Central memory CD8-positive, alpha-beta T cell (primary cell): ENCODE measurements at regions not wholly inside any gene's neighbourhood (a gene's known extent, or its start where the extent isn't known, plus 50 kb on each side); places are given as distances from the start of the nearest gene placed in this dataset.
"Not testable (repeated sequence)": the region's sequence is repeated elsewhere in the genome, so short reads cannot be mapped to it uniquely, and the experiment has no call there.

Experiments used
- ATAC-seq: fragments of 150-1000 bp; cut with Tn5 transposase; replicated peaks from 2 replicates; pipeline ENCODE4 v1.10.0; 2022; ENCODE audit warnings: mild to moderate bottlenecking, moderate FRiP score, moderate number of reproducible peaks; ENCODE audit not compliant: poor library complexity, severe bottlenecking; ENCODE audit errors: extremely low read depth
- DNase-seq, 2 donors: peaks; one replicate each; pipeline ENCODE4 v3.0.0; 2021; ENCODE audit warnings: low spot score in 2 of 2
- H3K27ac Mint-ChIP-seq: one replicate; pipeline ENCODE4 v1.8.0; 2022; ENCODE audit warnings: low read depth, mild to moderate bottlenecking, moderate library complexity, mixed read lengths
- H3K27me3 Mint-ChIP-seq: one replicate; pipeline ENCODE4 v1.8.0; 2022; ENCODE audit warnings: mixed read lengths
- H3K36me3 Mint-ChIP-seq: one replicate; pipeline ENCODE4 v1.8.0; 2022; ENCODE audit warnings: mild to moderate bottlenecking, moderate library complexity, mixed read lengths; ENCODE audit not compliant: insufficient read depth
- H3K4me1 Mint-ChIP-seq: one replicate; pipeline ENCODE4 v1.8.0; 2022; ENCODE audit warnings: mixed read lengths
- H3K4me3 Mint-ChIP-seq: one replicate; pipeline ENCODE4 v1.8.0; 2022; ENCODE audit warnings: mild to moderate bottlenecking, moderate library complexity, mixed read lengths
- H3K9me3 Mint-ChIP-seq: one replicate; pipeline ENCODE4 v1.8.0; 2022; ENCODE audit warnings: mixed read lengths

GRCh38 chr1:109857702-109858101, 52.9 kb upstream of the CSF1 start:
- H3K36me3 Mint-ChIP-seq, H3K27ac Mint-ChIP-seq, ATAC-seq, H3K4me3 Mint-ChIP-seq, H3K4me1 Mint-ChIP-seq, H3K9me3 Mint-ChIP-seq, DNase-seq: not testable (repeated sequence)
- H3K27me3 Mint-ChIP-seq = peaks cover 48% of the 10 kb centered on the region

GRCh38 chr1:109855986-109856385, 54.7 kb upstream of the CSF1 start:
- H3K27me3 Mint-ChIP-seq = peaks cover 48% of the 10 kb centered on the region
- H3K4me1 Mint-ChIP-seq, H3K4me3 Mint-ChIP-seq, H3K27ac Mint-ChIP-seq, H3K9me3 Mint-ChIP-seq, DNase-seq, H3K36me3 Mint-ChIP-seq, ATAC-seq: not testable (repeated sequence)

GRCh38 chr1:109853972-109854371, 56.7 kb upstream of the CSF1 start:
- not testable (repeated sequence) for H3K36me3 Mint-ChIP-seq, H3K27ac Mint-ChIP-seq, ATAC-seq, H3K4me1 Mint-ChIP-seq, DNase-seq, H3K9me3 Mint-ChIP-seq, H3K4me3 Mint-ChIP-seq
- peaks cover 34% of the 10 kb centered on the region for H3K27me3 Mint-ChIP-seq

GRCh38 chr1:109852221-109853015, 58.2 kb upstream of the CSF1 start:
- DNase-seq, H3K4me3 Mint-ChIP-seq, H3K36me3 Mint-ChIP-seq, H3K9me3 Mint-ChIP-seq, H3K4me1 Mint-ChIP-seq, ATAC-seq, H3K27ac Mint-ChIP-seq: not testable (repeated sequence)
- H3K27me3 Mint-ChIP-seq = peaks cover 28% of the 10 kb centered on the region

GRCh38 chr1:109850827-109851226, 59.8 kb upstream of the CSF1 start:
- no peaks in the 10 kb centered on the region for H3K36me3 Mint-ChIP-seq
- no peak for ATAC-seq

GRCh38 chr1:109850194-109850593, 60.5 kb upstream of the CSF1 start:
- Mint-ChIP-seq H3K9me3 (no peaks in the 10 kb centered on the region), H3K4me3 (no peak overlapping the region), H3K4me1 (peaks cover 5% of the 10 kb centered on the region), H3K27me3 (peaks cover 9% of the 10 kb centered on the region), H3K36me3 (no peaks in the 10 kb centered on the region), H3K27ac (no peak overlapping the region)
- DNase-seq = no peak
- no peak for ATAC-seq

More at GRCh38 chr1:109850827-109851226, 59.8 kb upstream of the CSF1 start:
- H3K27me3 Mint-ChIP-seq = peaks cover 15% of the 10 kb centered on the region
- H3K4me1 Mint-ChIP-seq = peaks cover 5% of the 10 kb centered on the region
- no peak overlapping the region for H3K27ac Mint-ChIP-seq
- DNase-seq = no peak
- H3K4me3 Mint-ChIP-seq = no peak overlapping the region
- H3K9me3 Mint-ChIP-seq = no peaks in the 10 kb centered on the region

- H3K36me3 Mint-ChIP-seq = no peaks in the 10 kb centered on the region
- no peaks in the 10 kb centered on the region for H3K9me3 Mint-ChIP-seq
- H3K27ac Mint-ChIP-seq = no peak overlapping the region
- DNase-seq (no peak), ATAC-seq (no peak)
- peaks cover 3% of the 10 kb centered on the region for H3K27me3 Mint-ChIP-seq
- no peak overlapping the region for H3K4me3 Mint-ChIP-seq
- H3K4me1 Mint-ChIP-seq = peaks cover 5% of the 10 kb centered on the region
Observed at GRCh38 chr1:109849655-109850054, 61.0 kb upstream of the CSF1 start.

- Mint-ChIP-seq H3K27me3 (no peaks in the 10 kb centered on the region), H3K4me3 (no peak overlapping the region), H3K9me3 (no peaks in the 10 kb centered on the region), H3K27ac (no peak overlapping the region), H3K36me3 (no peaks in the 10 kb centered on the region), H3K4me1 (peaks cover 5% of the 10 kb centered on the region)
- no peak for DNase-seq
- ATAC-seq = no peak
Observed at GRCh38 chr1:109847251-109847650, 63.4 kb upstream of the CSF1 start.

- H3K27ac Mint-ChIP-seq = no peak overlapping the region
- peaks cover 5% of the 10 kb centered on the region for H3K4me1 Mint-ChIP-seq
- no peak overlapping the region for H3K4me3 Mint-ChIP-seq
- no peaks in the 10 kb centered on the region for H3K27me3 Mint-ChIP-seq
- no peaks in the 10 kb centered on the region for H3K36me3 Mint-ChIP-seq
- no peak for DNase-seq
- no peaks in the 10 kb centered on the region for H3K9me3 Mint-ChIP-seq
- ATAC-seq = no peak
Observed at GRCh38 chr1:109846846-109847245, 63.8 kb upstream of the CSF1 start.

GRCh38 chr1:109846162-109846561, 64.5 kb upstream of the CSF1 start:
- DNase-seq = no peak
- no peak overlapping the region for H3K4me3 Mint-ChIP-seq
- no peaks in the 10 kb centered on the region for H3K27me3 Mint-ChIP-seq
- ATAC-seq = no peak
- H3K9me3 Mint-ChIP-seq = no peaks in the 10 kb centered on the region
- peaks cover 5% of the 10 kb centered on the region for H3K4me1 Mint-ChIP-seq
- H3K27ac Mint-ChIP-seq = no peak overlapping the region
- H3K36me3 Mint-ChIP-seq = no peaks in the 10 kb centered on the region

GRCh38 chr1:109845658-109846057, 65.0 kb upstream of the CSF1 start:
- H3K27ac Mint-ChIP-seq = no peak overlapping the region
- no peaks in the 10 kb centered on the region for H3K27me3 Mint-ChIP-seq
- peaks cover 5% of the 10 kb centered on the region for H3K4me1 Mint-ChIP-seq
- no peak overlapping the region for H3K4me3 Mint-ChIP-seq
- H3K9me3 Mint-ChIP-seq = no peaks in the 10 kb centered on the region
- ATAC-seq (no peak), DNase-seq (no peak)
- no peaks in the 10 kb centered on the region for H3K36me3 Mint-ChIP-seq

- H3K27ac Mint-ChIP-seq = no peak overlapping the region
- no peaks in the 10 kb centered on the region for H3K9me3 Mint-ChIP-seq
- DNase-seq = no peak
- H3K27me3 Mint-ChIP-seq = no peaks in the 10 kb centered on the region
- H3K4me1 Mint-ChIP-seq = no peaks in the 10 kb centered on the region
- no peak for ATAC-seq
- H3K4me3 Mint-ChIP-seq = no peak overlapping the region
- no peaks in the 10 kb centered on the region for H3K36me3 Mint-ChIP-seq
Observed at GRCh38 chr1:109844609-109845008, 66.0 kb upstream of the CSF1 start.

- H3K27ac Mint-ChIP-seq = no peak overlapping the region
- H3K36me3 Mint-ChIP-seq = no peaks in the 10 kb centered on the region
- ATAC-seq (no peak), DNase-seq (no peak)
- no peak overlapping the region for H3K4me3 Mint-ChIP-seq
- H3K9me3 Mint-ChIP-seq = no peaks in the 10 kb centered on the region
- H3K4me1 Mint-ChIP-seq = no peaks in the 10 kb centered on the region
- H3K27me3 Mint-ChIP-seq = no peaks in the 10 kb centered on the region
Observed at GRCh38 chr1:109840011-109840629, 70.5 kb upstream of the CSF1 start.
